Stimulated activated naive CD8-positive, alpha-beta T cell treated with anti-CD3 and anti-CD28 coated beads, Interleukin-15, Interleukin-2, amounts not matched to agents 100 U/mL and 50 U/mL, for 24 hours (primary cell): ENCODE measurements at regions not wholly inside any gene's neighbourhood (a gene's known extent, or its start where the extent isn't known, plus 50 kb on each side); places are given as distances from the start of the nearest gene placed in this dataset.
"Not testable (repeated sequence)": the region's sequence is repeated elsewhere in the genome, so short reads cannot be mapped to it uniquely, and the experiment has no call there.

Source experiments
- ATAC-seq: fragments of 150-1000 bp; cut with Tn5 transposase; one replicate; pipeline ENCODE4 v1.10.0; 2021
- DNase-seq: peaks from one replicate; pipeline ENCODE4 v3.0.0; 2021

GRCh38 chr1:145191272-145191675 lies 50.7 kb downstream of the PPIAL4D start:
- not testable (repeated sequence) for DNase-seq
- peak; percentile 73 for ATAC-seq

DNA sequence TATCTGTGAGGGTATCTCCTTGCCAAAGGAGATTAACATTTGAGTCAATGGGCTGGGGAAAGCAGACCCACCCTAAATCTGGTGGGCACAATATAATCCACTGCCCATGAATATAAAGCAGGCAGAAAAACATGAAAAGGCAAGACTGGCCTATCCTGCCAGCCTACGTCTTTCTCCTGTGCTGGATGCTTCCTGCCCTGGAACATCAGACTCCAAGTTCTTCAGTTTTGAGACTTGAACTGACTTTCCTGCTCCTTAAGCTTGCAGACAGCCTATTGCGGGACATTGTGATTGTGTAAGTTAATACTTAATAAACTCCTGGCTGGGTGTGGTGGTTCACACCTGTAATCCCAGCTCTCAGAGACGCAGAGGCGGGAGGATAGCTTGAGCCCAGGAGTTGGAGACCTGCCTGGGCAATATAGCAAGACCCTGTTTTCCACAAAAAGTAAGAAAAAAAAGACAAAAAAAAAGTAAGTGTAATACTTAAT lies 52.4 kb downstream of the PPIAL4D start:
- not testable (repeated sequence) for ATAC-seq, DNase-seq

GRCh38 chr1:145188869-145189542 lies 53.0 kb downstream of the PPIAL4D start:
- not testable (repeated sequence) for DNase-seq
- peak; percentile 45 for ATAC-seq

DNA sequence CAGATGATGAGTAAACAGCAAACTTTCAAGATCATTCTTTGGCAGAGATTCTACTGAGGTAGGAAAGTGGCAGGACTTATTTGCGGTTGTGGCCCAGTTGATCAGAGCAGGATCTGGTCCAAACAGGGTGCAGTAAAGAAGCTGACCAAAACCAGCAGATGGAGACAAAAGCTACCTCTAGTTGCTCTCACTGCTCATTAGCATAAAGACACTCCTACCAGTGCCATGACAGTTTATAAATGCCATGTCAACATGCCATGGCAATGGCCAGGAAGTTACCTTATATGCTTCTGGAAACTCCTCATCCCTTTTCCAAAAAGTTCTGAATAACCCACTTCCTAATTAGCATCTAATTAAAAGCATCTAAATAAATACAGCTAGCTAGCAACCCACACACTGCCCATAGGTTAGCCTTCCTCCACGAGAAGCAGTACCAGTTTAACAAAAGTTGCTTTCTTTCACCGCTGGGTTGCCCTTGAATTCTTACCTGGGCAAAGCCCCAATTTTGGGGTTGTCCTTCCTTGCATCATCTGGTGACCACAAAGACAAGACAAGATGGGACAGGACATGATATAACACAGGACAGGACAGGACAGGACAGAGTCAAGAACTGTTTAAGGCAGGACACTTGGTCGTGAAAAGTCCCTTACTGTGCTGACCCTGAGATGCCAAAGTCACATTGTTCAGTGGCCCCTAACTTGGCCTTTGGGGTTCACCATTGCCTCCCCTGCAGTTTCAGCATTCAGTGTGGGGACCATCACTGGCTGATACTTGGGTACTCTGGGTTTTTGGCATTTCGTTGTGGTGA lies 59.2 kb downstream of the PPIAL4D start:
- DNase-seq: not testable (repeated sequence)
- peak; percentile 83 for ATAC-seq

DNA sequence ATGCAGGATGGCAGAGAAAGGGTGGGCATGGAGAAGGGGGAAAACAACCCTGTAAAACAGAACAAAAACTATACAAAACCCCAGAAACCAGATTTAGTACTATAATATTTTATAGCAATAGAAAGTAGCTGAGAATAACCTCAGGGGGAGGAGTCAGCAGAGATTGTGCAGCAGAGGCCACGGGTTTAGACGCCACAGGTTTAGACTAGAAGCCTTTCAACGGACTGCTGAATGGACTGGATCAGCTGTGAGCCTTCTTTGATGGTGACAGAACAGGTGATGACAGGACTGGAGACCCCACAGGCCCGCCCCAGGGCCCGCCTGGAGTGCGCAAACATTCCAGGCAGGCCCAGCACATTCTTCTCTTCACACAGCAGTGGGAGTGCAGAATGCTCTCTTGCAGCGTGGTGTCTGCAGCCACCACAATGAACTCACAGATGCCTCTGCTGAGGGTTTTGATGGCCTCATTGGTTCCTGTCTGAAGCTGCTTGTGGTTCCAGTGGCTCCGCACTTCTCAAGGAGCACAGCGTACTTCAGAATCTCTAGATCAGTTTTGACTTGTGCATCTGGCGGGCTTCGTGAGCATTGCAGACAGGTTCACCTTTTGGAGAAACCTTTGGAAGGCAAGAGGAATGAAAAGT lies 65.6 kb downstream of the PPIAL4D start:
- not testable (repeated sequence) for DNase-seq
- ATAC-seq: peak; percentile 86

GRCh38 chr1:145174377-145174776 lies 67.6 kb downstream of the PPIAL4D start:
- DNase-seq, ATAC-seq: not testable (repeated sequence)

GRCh38 chr1:145168220-145168848 lies 72.6 kb downstream of the FAM72D start:
- not testable (repeated sequence) for DNase-seq
- ATAC-seq: peak; percentile 57

DNA sequence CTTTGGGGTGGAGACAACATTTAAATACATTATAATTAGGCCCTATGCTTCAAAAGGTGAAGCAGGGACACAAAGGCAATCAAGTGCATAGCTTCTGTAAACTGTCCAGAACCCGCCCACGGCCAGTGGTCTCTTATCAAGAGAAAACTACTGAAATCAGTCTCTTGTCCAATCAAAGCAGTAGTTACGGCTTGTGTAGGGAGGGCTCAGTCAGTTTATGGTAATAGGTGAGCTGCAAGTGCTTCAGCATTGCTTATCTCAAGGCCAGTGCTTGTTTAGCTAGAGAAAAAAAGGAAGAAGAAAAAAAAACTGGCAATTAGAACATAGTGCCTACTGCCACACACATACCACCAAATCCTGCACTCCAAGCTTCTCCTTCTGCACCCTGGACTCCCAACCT lies 68.6 kb downstream of the FAM72D start:
- not testable (repeated sequence) for DNase-seq, ATAC-seq
